Transverse colon (tissue), 4 donors: ENCODE measurements at regions not wholly inside any gene's neighbourhood (a gene's known extent, or its start where the extent isn't known, plus 50 kb on each side); places are given as distances from the start of the nearest gene placed in this dataset.

ENCODE experiments used
- DNase-seq: peaks from one replicate; pipeline ENCODE4 v3.0.0-alpha.2; 2019
- H3K27ac ChIP-seq, 4 donors: fragments of 200-600 bp; sonication (generic); 2 replicates each; pipeline ENCODE4 v1.5.1; 2016 to 2018; ENCODE audit warnings: inconsistent platforms in 4 of 4
- H3K27me3 ChIP-seq: fragments of 200-600 bp; sonication (generic); 2 replicates; pipeline ENCODE4 v1.5.1; 2017; ENCODE audit warnings: inconsistent platforms
- H3K36me3 ChIP-seq, 4 donors: fragments of 200-600 bp; sonication (generic); 2 replicates each; pipeline ENCODE4 v1.5.1; 2017 to 2019; ENCODE audit warnings: inconsistent platforms in 4 of 4
- H3K4me1 ChIP-seq, 4 donors: fragments of 200-600 bp; sonication (generic); 2 replicates each; pipeline ENCODE4 v1.5.1; 2017 to 2020; ENCODE audit warnings: inconsistent platforms in 4 of 4
- H3K4me3 ChIP-seq, 4 donors: fragments of 200-600 bp; sonication (generic); 1 replicate in 1 of 4; 2 replicates in 3 of 4; pipeline versions ENCODE4 v1.5.1 to v1.6.1; 2017 to 2019; ENCODE audit warnings: inconsistent platforms in 4 of 4
- H3K9me3 ChIP-seq, 2 donors: fragments of 200-600 bp; sonication (generic); 2 replicates each; pipeline ENCODE4 v1.5.1; 2017 to 2019; ENCODE audit warnings: inconsistent platforms in 2 of 2
- CTCF ChIP-seq, 5 experiments: fragments of 200-600 bp in 3 of 5; fragments of 450-650 bp in 2 of 5; sonication (generic) in 3 of 5; IDR thresholded peaks; 1 replicate in 2 of 5; 2 replicates in 3 of 5; pipeline ENCODE4 v1.5.1; 2016 to 2017; ENCODE audit warnings: antibody characterized with exemption in 5 of 5, inconsistent platforms in 3 of 5, mild to moderate bottlenecking in 2 of 5, moderate library complexity in 1 of 5
- EP300 ChIP-seq: sonication (generic); formaldehyde crosslinking; IDR thresholded peaks from one replicate; pipeline ENCODE4 v1.6.1; 2017; ENCODE audit warnings: antibody characterized with exemption, low read depth
- POLR2A ChIP-seq: fragments of 450-650 bp; IDR thresholded peaks from one replicate; pipeline ENCODE4 v1.6.1; 2016; ENCODE audit warnings: antibody characterized with exemption, mild to moderate bottlenecking, moderate library complexity
- POLR2AphosphoS5 ChIP-seq, 3 donors: sonication (generic); formaldehyde crosslinking; IDR thresholded peaks; one replicate each; pipeline ENCODE4 v1.6.1; 2016; ENCODE audit warnings: antibody characterized with exemption in 3 of 3
- WGBS, 2 donors: methylation state at CpG; one replicate each; pipeline ENCODE4 v1.1.5; 2018; ENCODE audit warnings: low coverage in 1 of 2; 5-methylcytosine and 5-hydroxymethylcytosine counted together
- in situ Hi-C, 4 donors: fragments of 200-750 bp; cut with MboI; loops; one replicate each; pipeline versions ENCODE4 v1.15.0 to v1.15.1; 2017; ENCODE audit warnings: low sequenced_read_pairs in 3 of 4, low pct_ligation_motif_present in 1 of 4, low pct_unique_long_range_greater_than_20kb in 1 of 4
- intact Hi-C: fragments of 100-400 bp; cut with DNase I; formaldehyde crosslinking; loops from one replicate; pipeline ENCODE4 v1.15.1; 2023; ENCODE audit warnings: low total_unique reads

- DNase-seq, result no peak
- TF ChIP-seq CTCF (IDR thresholded peaks at IDR 0.05) (no peak), POLR2AphosphoS5 (IDR thresholded peaks at IDR 0.05) (no peak), EP300 (no peak), POLR2A (no peak)
- in situ Hi-C loops (no loop called here), intact Hi-C loops (no loop called here)
- WGBS, 2 donors, result 88% methylated on average over 2 of the region's 2 CpGs; no CpG with 5 or more reads in 1 of the 2 donors
- Histone ChIP-seq H3K36me3 (no peaks in the 10 kb centered on the region), H3K4me1 (no peaks in the 10 kb centered on the region), H3K27me3 (no peaks in the 10 kb centered on the region), H3K4me3 (no peak overlapping the region), H3K27ac (no peak overlapping the region), H3K9me3 (no peaks in the 10 kb centered on the region)
Measured at GRCh38 chr9:87425202-87425601, 72.5 kb upstream of the DAPK1 start.

- no peak overlapping the region for H3K27ac ChIP-seq
- H3K36me3 ChIP-seq, result no peaks in the 10 kb centered on the region
- TF ChIP-seq EP300, result no peak
- TF ChIP-seq POLR2AphosphoS5 (IDR thresholded peaks at IDR 0.05), result no peak
- no peak for TF ChIP-seq CTCF (IDR thresholded peaks at IDR 0.05)
- TF ChIP-seq POLR2A, result no peak
- no peak overlapping the region for H3K4me3 ChIP-seq
- H3K9me3 ChIP-seq, result no peaks in the 10 kb centered on the region
- no peaks in the 10 kb centered on the region for H3K4me1 ChIP-seq
- intact Hi-C loops, result no loop called here
- H3K27me3 ChIP-seq, result no peaks in the 10 kb centered on the region
- no peak for DNase-seq
- in situ Hi-C loops, result no loop called here
- WGBS, 2 donors, result 81 to 91% methylated on average over 4 to 5 of the region's 5 CpGs
Measured at GRCh38 chr9:87427851-87428506, 69.7 kb upstream of the DAPK1 start.

- Histone ChIP-seq H3K4me3 (no peak overlapping the region), H3K36me3 (no peaks in the 10 kb centered on the region), H3K27me3 (no peaks in the 10 kb centered on the region), H3K27ac (no peak overlapping the region), H3K9me3 (no peaks in the 10 kb centered on the region), H3K4me1 (no peaks in the 10 kb centered on the region)
- DNase-seq, result no peak
- in situ Hi-C loops, result no loop called here
- TF ChIP-seq EP300 (no peak), POLR2AphosphoS5 (IDR thresholded peaks at IDR 0.05) (no peak), POLR2A (no peak), CTCF (IDR thresholded peaks at IDR 0.05) (no peak)
- 36% methylated on average over 3 of the region's 3 CpGs; no CpG with 5 or more reads in 1 of the 2 donors for WGBS, 2 donors
- intact Hi-C loops, result no loop called here
Measured at GRCh38 chr9:87428659-87429058, 69.0 kb upstream of the DAPK1 start.

- WGBS, 2 donors, result 84% methylated on average over 3 of the region's 3 CpGs; no CpG with 5 or more reads in 1 of the 2 donors
- TF ChIP-seq POLR2A (no peak), POLR2AphosphoS5 (IDR thresholded peaks at IDR 0.05) (no peak), EP300 (no peak), CTCF (IDR thresholded peaks at IDR 0.05) (no peak)
- Histone ChIP-seq H3K27ac (no peak overlapping the region), H3K4me3 (no peak overlapping the region), H3K4me1 (no peaks in the 10 kb centered on the region), H3K9me3 (no peaks in the 10 kb centered on the region), H3K27me3 (no peaks in the 10 kb centered on the region), H3K36me3 (no peaks in the 10 kb centered on the region)
- in situ Hi-C loops, result no loop called here
- intact Hi-C loops, result no loop called here
- DNase-seq, result no peak
Measured at GRCh38 chr9:87431837-87432236, 65.8 kb upstream of the DAPK1 start.
